ENCODE measurements at regions not wholly inside any gene's neighbourhood (a gene's known extent, or its start where the extent isn't known, plus 50 kb on each side); places are given as distances from the start of the nearest gene placed in this dataset.
"Not testable (repeated sequence)": the region's sequence is repeated elsewhere in the genome, so short reads cannot be mapped to it uniquely, and the experiment has no call there.

DNA sequence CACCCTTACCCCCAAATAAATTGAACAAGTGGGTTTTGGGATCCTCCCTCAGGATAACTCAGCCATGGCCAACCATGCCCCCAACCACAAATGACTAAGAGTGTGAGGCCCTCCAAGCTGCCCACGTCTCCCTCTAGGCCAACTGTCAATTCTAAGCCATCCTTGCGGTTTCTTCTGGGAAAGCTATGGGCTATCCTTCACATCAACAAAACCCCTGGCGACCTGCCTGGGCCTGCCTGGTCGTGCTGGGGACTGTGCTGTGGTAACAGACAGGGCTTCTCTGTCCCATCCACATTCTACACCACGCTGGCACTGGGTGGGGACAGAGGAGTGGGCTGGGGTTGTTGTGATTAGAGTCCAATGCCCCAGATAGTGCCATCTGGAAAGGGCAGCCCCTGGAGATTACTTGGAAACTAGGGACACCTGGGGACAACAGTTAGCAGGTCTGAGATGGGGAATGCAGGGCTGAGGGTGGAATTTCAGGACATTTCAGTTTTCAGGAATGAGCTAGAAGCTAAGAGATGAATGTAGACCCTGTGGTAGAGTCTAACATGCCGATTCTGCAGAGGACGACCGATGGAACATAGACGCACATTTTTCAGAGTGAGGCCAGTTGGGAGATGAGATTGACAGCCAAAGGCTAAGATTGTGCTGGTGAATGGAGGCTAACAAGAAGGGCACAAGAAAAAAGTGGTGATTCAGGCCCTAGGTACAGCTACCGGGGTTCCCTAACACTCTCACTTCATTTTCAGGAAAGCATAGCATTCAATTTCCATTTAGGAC lies 131.9 kb downstream of the RASSF10 start:
- H3K9me3 ChIP-seq (ENCODE audit: control insufficient read depth in 3 of 3, low read length in 3 of 3) = no peaks in the 10 kb centered on the region
- H3K27me3 ChIP-seq (ENCODE audit: control insufficient read depth in 3 of 3, insufficient read depth in 3 of 3, low read length in 3 of 3) = no peaks in the 10 kb centered on the region
- no peak overlapping the region for H3K4me3 ChIP-seq (ENCODE audit: low read length in 3 of 3)
- H3K9ac ChIP-seq (ENCODE audit: low read depth in 1 of 3, low read length in 3 of 3) = no peak overlapping the region
- no peak overlapping the region for H3K27ac ChIP-seq (ENCODE audit: low read depth, low read length)
- H3K36me3 ChIP-seq (ENCODE audit: control insufficient read depth in 3 of 3, insufficient read depth in 3 of 3, low read length in 3 of 3) = no peaks in the 10 kb centered on the region
- H3K4me1 ChIP-seq (ENCODE audit: control insufficient read depth in 3 of 3, insufficient read depth in 3 of 3, low read length in 3 of 3) = peaks cover 0 to 3% (median 0%) of the 10 kb centered on the region in 3 donors

DNA sequence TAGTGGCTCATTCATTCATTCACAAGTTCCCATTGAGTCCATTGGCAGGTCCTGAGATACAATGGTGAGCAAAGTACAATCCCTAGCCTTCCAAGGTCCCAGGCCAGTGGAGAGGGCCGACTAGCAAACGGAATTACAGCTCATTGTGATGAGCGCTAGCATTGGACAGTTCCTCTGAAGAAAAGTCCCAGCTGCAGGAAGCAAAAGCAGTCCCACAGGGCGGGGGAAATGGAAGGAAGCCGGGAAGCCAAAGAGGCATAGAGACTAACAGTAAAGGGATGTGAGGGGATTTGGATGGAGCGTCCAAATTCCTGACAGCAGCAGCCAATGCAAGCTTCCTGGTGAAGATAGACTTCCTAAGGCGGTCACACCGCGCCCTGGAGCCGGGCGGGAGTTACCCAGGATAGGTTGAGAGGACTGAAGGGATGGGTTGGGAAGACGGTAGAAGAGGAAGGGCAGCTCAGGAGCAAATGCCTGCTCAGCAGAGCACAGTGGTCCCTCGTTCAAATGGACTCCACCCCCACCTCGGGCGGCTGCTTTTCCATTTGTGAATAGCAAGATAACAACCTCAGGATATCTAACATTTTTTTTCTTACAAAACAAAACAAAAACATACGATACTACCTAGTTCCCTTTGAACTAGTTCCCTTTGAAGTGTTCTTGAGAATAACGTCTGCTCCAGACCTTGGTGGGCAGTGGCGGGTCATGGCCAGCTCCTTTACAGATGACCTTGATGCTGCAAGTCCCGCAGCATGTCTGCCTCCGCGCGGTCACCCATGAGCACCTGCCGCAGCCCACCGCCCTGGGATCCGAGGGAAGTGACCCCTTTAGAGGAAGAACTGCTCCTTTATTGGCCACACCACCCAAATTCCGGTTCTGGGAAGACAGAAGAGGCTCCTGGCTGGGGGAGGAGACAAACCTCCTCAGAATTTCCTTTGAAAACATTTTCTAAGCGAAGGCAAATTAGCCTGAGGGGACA lies 132.9 kb downstream of the RASSF10 start:
- Histone ChIP-seq H3K27ac (ENCODE audit: low read depth, low read length) (no peak overlapping the region), H3K9me3 (ENCODE audit: control insufficient read depth in 3 of 3, low read length in 3 of 3) (no peaks in the 10 kb centered on the region), H3K27me3 (ENCODE audit: control insufficient read depth in 3 of 3, insufficient read depth in 3 of 3, low read length in 3 of 3) (no peaks in the 10 kb centered on the region), H3K4me3 (ENCODE audit: low read length in 3 of 3) (no peak overlapping the region), H3K4me1 (ENCODE audit: control insufficient read depth in 3 of 3, insufficient read depth in 3 of 3, low read length in 3 of 3) (no peaks in the 10 kb centered on the region), H3K36me3 (ENCODE audit: control insufficient read depth in 3 of 3, insufficient read depth in 3 of 3, low read length in 3 of 3) (no peaks in the 10 kb centered on the region), H3K9ac (ENCODE audit: low read depth in 1 of 3, low read length in 3 of 3) (no peak overlapping the region)

DNA sequence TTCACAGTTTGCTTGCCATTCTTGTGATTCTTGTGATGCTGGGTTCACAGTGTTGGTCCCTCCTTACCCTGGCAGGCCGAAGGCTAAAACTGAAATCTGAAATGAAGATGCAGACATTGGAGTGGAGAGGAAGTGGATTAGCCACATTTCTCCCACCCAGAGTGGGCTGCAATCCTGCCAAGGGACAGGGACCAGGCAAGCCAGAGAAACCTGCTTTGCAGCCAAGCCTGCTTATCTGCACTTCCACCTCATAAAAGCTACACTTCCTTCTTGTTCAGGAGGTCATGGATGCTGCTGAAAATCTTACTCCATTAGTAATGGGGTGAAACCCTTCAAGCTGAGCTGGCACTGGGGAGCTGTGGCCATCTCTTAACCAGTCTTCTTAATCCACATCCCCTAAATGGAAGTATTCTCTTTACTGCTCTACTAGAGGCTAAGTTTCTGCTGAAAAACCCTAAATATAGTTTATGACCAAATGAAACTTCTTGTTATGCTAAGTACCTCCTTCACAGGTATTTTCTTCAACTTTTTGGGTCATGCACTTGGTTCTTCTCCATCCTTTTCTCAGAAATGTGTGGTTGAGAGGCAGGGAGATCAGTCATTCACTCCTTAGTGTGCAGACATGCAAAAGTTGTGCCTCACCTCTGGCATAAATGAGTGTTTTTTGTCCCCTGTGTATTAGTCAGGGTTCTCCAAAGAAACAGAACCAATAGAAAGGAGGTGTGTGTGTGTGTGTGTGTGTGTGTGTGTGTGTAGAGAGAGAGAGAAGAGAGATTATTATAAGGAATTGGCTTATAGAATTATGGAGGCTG lies 133.9 kb upstream of the BMAL1 start:
- no peaks in the 10 kb centered on the region for H3K4me1 ChIP-seq (ENCODE audit: control insufficient read depth in 3 of 3, insufficient read depth in 3 of 3, low read length in 3 of 3)
- H3K36me3 ChIP-seq (ENCODE audit: control insufficient read depth in 3 of 3, insufficient read depth in 3 of 3, low read length in 3 of 3) = no peaks in the 10 kb centered on the region
- H3K4me3 ChIP-seq (ENCODE audit: low read length in 3 of 3) = no peak overlapping the region
- H3K9me3 ChIP-seq (ENCODE audit: control insufficient read depth in 3 of 3, low read length in 3 of 3) = no peaks in the 10 kb centered on the region
- no peaks in the 10 kb centered on the region for H3K27me3 ChIP-seq (ENCODE audit: control insufficient read depth in 3 of 3, insufficient read depth in 3 of 3, low read length in 3 of 3)
- H3K27ac ChIP-seq (ENCODE audit: low read depth, low read length) = no peak overlapping the region
- no peak overlapping the region for H3K9ac ChIP-seq (ENCODE audit: low read depth in 1 of 3, low read length in 3 of 3)

DNA sequence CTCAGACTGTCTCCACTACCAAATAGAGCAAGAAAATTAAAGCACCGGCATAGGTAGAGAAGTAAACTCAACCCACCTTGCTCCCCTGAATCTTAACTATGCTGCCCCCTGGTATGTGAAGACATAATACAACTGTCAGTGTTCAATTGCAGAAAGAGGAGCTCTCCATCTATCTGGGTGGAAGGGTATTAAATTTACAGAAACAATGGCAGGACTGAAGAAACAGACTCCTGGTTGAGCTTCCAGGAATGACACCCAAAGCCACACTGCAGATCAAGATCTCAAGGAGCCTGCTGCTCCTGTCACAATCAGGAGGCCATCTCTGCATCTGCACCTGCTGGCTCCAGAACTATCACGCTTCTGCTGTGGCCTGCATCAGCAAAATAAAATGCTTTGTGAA lies 132.1 kb upstream of the BMAL1 start:
- Histone ChIP-seq H3K9me3 (ENCODE audit: control insufficient read depth in 3 of 3, low read length in 3 of 3) (no peaks in the 10 kb centered on the region), H3K9ac (ENCODE audit: low read depth in 1 of 3, low read length in 3 of 3) (no peak overlapping the region), H3K4me3 (ENCODE audit: low read length in 3 of 3) (no peak overlapping the region), H3K4me1 (ENCODE audit: control insufficient read depth in 3 of 3, insufficient read depth in 3 of 3, low read length in 3 of 3) (no peaks in the 10 kb centered on the region), H3K27ac (ENCODE audit: low read depth, low read length) (no peak overlapping the region), H3K27me3 (ENCODE audit: control insufficient read depth in 3 of 3, insufficient read depth in 3 of 3, low read length in 3 of 3) (no peaks in the 10 kb centered on the region), H3K36me3 (ENCODE audit: control insufficient read depth in 3 of 3, insufficient read depth in 3 of 3, low read length in 3 of 3) (no peaks in the 10 kb centered on the region)

DNA sequence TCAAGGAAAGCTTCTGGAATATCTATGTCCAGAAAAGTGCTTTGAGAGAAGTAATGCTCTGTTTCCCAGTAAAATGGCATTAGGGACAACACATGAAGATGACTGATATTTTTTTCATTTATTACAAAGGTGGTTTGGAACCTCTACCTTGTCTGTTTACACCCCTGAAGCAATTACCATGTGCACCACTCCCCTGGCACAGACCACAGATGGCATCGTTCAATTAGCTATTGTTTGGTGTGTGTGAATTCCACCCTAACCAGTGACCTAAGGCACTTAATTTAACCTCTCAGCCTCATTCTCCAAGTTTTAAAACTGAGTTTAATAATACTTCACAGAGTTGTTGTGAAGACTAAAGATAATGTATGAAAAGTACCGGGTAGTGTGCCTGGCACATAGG lies 127.6 kb upstream of the BMAL1 start:
- no peaks in the 10 kb centered on the region for H3K27me3 ChIP-seq (ENCODE audit: control insufficient read depth in 3 of 3, insufficient read depth in 3 of 3, low read length in 3 of 3)
- H3K9ac ChIP-seq (ENCODE audit: low read depth in 1 of 3, low read length in 3 of 3) = no peak overlapping the region
- H3K36me3 ChIP-seq (ENCODE audit: control insufficient read depth in 3 of 3, insufficient read depth in 3 of 3, low read length in 3 of 3) = no peaks in the 10 kb centered on the region
- H3K9me3 ChIP-seq (ENCODE audit: control insufficient read depth in 3 of 3, low read length in 3 of 3) = peaks cover 0 to 2% (median 2%) of the 10 kb centered on the region in 3 donors
- H3K27ac ChIP-seq (ENCODE audit: low read depth, low read length) = no peak overlapping the region
- H3K4me3 ChIP-seq (ENCODE audit: low read length in 3 of 3) = no peak overlapping the region
- H3K4me1 ChIP-seq (ENCODE audit: control insufficient read depth in 3 of 3, insufficient read depth in 3 of 3, low read length in 3 of 3) = no peaks in the 10 kb centered on the region

DNA sequence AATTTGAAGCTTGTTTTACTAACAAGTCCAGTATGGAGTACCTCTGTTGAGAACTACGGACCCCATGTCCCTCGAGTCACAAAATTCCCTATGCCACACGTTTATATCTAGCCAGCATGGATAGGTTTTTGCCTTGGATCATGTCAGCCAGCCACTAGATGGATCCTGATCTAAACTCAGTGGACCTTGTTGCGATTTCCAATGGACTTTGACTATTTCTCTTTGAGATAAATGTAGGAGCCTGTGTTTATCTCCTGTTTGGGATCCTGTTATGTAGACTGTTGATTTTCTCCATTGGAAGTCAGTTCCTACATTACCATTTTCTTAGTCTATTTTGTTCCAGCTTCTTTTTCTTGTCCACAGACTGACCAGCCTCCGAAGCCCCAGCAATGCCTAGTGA lies 127.1 kb upstream of the BMAL1 start:
- no peaks in the 10 kb centered on the region for H3K27me3 ChIP-seq (ENCODE audit: control insufficient read depth in 3 of 3, insufficient read depth in 3 of 3, low read length in 3 of 3)
- no peaks in the 10 kb centered on the region for H3K36me3 ChIP-seq (ENCODE audit: control insufficient read depth in 3 of 3, insufficient read depth in 3 of 3, low read length in 3 of 3)
- H3K9me3 ChIP-seq (ENCODE audit: control insufficient read depth in 3 of 3, low read length in 3 of 3) = peaks cover 0 to 2% (median 2%) of the 10 kb centered on the region in 3 donors
- H3K27ac ChIP-seq (ENCODE audit: low read depth, low read length) = no peak overlapping the region
- H3K4me3 ChIP-seq (ENCODE audit: low read length in 3 of 3) = no peak overlapping the region
- no peak overlapping the region for H3K9ac ChIP-seq (ENCODE audit: low read depth in 1 of 3, low read length in 3 of 3)
- no peaks in the 10 kb centered on the region for H3K4me1 ChIP-seq (ENCODE audit: control insufficient read depth in 3 of 3, insufficient read depth in 3 of 3, low read length in 3 of 3)

DNA sequence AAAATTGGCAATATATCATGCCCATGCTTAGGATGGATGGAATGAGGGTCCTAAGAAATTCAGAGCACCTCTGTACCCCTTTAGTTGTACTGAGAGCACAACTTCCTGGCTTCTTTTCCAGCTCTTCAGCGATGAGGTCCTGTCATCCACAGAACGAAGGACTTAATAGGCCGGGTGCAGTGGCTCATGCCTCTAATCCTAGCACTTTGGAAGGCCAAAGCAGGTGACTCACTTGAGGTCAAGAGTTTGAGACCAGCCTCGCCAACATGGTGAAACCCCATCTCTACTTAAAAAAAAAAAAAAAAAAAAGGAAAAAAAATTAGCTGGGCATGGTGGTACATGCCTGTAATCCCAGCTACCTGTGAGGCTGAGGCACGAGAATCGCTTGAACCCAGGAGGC lies 125.3 kb upstream of the BMAL1 start:
- H3K27ac ChIP-seq (ENCODE audit: low read depth, low read length) = no peak overlapping the region
- no peak overlapping the region for H3K4me3 ChIP-seq (ENCODE audit: low read length in 3 of 3)
- H3K27me3 ChIP-seq (ENCODE audit: control insufficient read depth in 3 of 3, insufficient read depth in 3 of 3, low read length in 3 of 3) = no peaks in the 10 kb centered on the region
- H3K9me3 ChIP-seq (ENCODE audit: control insufficient read depth in 3 of 3, low read length in 3 of 3) = peaks cover 0 to 5% (median 2%) of the 10 kb centered on the region in 3 donors
- H3K9ac ChIP-seq (ENCODE audit: low read depth in 1 of 3, low read length in 3 of 3) = no peak overlapping the region
- no peaks in the 10 kb centered on the region for H3K4me1 ChIP-seq (ENCODE audit: control insufficient read depth in 3 of 3, insufficient read depth in 3 of 3, low read length in 3 of 3)
- no peaks in the 10 kb centered on the region for H3K36me3 ChIP-seq (ENCODE audit: control insufficient read depth in 3 of 3, insufficient read depth in 3 of 3, low read length in 3 of 3)

DNA sequence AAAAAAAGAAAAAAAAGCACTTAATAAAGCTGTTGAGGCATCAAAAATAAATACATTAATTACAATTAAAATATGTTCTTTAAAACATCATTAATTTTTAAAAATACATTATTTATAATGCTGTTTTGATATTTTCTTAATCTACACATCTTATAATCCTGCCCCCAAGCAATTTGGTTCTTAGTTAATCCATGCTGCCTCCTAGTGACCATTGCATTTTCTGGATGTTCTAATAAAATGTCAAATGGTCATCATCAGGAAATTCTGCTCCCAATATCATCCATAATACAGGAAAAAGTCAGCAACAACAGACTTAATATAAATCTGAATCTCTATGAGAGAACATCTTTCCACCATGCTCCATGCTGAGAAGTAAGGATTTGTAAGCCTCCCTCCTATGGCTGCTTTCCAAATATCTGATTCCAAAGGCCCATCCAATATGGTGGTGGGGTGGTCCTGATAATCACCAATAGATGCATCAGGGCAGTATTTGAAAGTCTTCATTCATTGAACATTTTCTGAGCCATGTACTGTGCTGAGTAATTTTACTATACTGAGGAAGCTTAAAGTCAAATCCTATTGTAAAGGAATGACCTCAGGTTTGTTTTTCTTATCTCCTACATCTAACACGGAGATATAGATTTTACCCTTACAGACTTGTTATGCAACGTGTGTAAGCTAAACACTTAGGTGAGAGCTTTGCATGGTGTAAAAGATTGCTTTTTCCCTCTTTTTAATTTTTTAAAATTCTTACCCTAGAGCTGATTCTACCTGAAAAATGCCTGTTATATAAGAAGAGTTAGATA lies 124.7 kb upstream of the BMAL1 start:
- Histone ChIP-seq H3K4me1 (ENCODE audit: control insufficient read depth in 3 of 3, insufficient read depth in 3 of 3, low read length in 3 of 3) (no peaks in the 10 kb centered on the region), H3K4me3 (ENCODE audit: low read length in 3 of 3) (no peak overlapping the region), H3K36me3 (ENCODE audit: control insufficient read depth in 3 of 3, insufficient read depth in 3 of 3, low read length in 3 of 3) (no peaks in the 10 kb centered on the region), H3K9ac (ENCODE audit: low read depth in 1 of 3, low read length in 3 of 3) (no peak overlapping the region), H3K27me3 (ENCODE audit: control insufficient read depth in 3 of 3, insufficient read depth in 3 of 3, low read length in 3 of 3) (no peaks in the 10 kb centered on the region), H3K27ac (ENCODE audit: low read depth, low read length) (no peak overlapping the region), H3K9me3 (ENCODE audit: control insufficient read depth in 3 of 3, low read length in 3 of 3) (peaks cover 0 to 5% (median 2%) of the 10 kb centered on the region in 3 donors)

DNA sequence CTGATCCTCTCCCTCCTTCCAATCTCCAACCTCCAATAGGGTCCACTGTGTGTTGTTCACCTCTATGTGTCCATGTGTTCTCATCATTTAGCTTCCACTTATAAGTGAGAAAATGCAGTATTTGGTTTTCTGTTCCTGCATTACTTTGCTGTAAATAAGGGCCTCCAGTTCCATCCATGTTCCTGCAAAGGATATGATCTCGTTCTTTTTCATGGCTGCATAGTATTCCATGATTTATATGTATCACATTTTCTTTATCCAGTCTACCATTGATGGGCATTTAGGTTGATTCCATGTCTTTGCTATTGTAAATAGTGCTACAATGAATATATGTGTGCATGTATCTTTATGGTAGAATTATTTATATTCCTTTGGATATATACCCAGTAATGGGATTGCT lies 123.2 kb upstream of the BMAL1 start:
- not testable (repeated sequence) for H3K4me3 ChIP-seq (ENCODE audit: low read length in 3 of 3); H3K9ac ChIP-seq (ENCODE audit: low read depth in 1 of 3, low read length in 3 of 3); H3K4me1 ChIP-seq (ENCODE audit: control insufficient read depth in 3 of 3, insufficient read depth in 3 of 3, low read length in 3 of 3); H3K27ac ChIP-seq (ENCODE audit: low read depth, low read length); H3K9me3 ChIP-seq (ENCODE audit: control insufficient read depth in 3 of 3, low read length in 3 of 3); H3K27me3 ChIP-seq (ENCODE audit: control insufficient read depth in 3 of 3, insufficient read depth in 3 of 3, low read length in 3 of 3); H3K36me3 ChIP-seq (ENCODE audit: control insufficient read depth in 3 of 3, insufficient read depth in 3 of 3, low read length in 3 of 3)

All from skeletal muscle tissue (tissue), 3 donors.